HEK293T (cell line): ENCODE measurements at regions not wholly inside any gene's neighbourhood (a gene's known extent, or its start where the extent isn't known, plus 50 kb on each side); places are given as distances from the start of the nearest gene placed in this dataset.

Experiments
- CTCF ChIA-PET: fragments of 350-600 bp; formaldehyde crosslinking; extraction: SDS; loops from one replicate; lab custom pipeline; 2021; ENCODE audit warnings: antibody characterized with exemption, inconsistent platforms; lab: Yijun Ruan, JAX
- POLR2A ChIA-PET: fragments of 350-600 bp; formaldehyde crosslinking; extraction: SDS; loops from one replicate; lab custom pipeline; 2020; ENCODE audit warnings: antibody characterized with exemption, inconsistent platforms; lab: Yijun Ruan, JAX
- DNase-seq: peaks from one replicate; pipeline ENCODE4 v3.0.0; 2012; ENCODE audit warnings: mixed read lengths; ENCODE audit errors: extremely low spot score
- ARNT ChIP-seq: fragments of 450-650 bp; IDR thresholded peaks from 2 replicates; pipeline ENCODE4 v1.6.1; 2017; ENCODE audit warnings: mild to moderate bottlenecking
- BHLHE40 ChIP-seq: fragments of 450-650 bp; IDR thresholded peaks from 2 replicates; pipeline ENCODE4 v1.6.1; 2016; ENCODE audit warnings: mild to moderate bottlenecking, moderate library complexity, borderline replicate concordance
- CTBP1 ChIP-seq: fragments of 450-650 bp; IDR thresholded peaks from 2 replicates; pipeline ENCODE4 v1.6.1; 2016; ENCODE audit warnings: borderline replicate concordance
- ELF4 ChIP-seq: fragments of 450-650 bp; IDR thresholded peaks from 2 replicates; pipeline ENCODE4 v1.6.1; 2017; ENCODE audit warnings: antibody characterized with exemption
- FOXA1 ChIP-seq: fragments of 450-650 bp; IDR thresholded peaks from 2 replicates; pipeline ENCODE4 v1.6.1; 2016; ENCODE audit warnings: mild to moderate bottlenecking
- FOXK2 ChIP-seq: fragments of 450-650 bp; IDR thresholded peaks from 2 replicates; pipeline ENCODE4 v1.6.1; 2016; ENCODE audit warnings: mild to moderate bottlenecking
- FOXM1 ChIP-seq: fragments of 450-650 bp; IDR thresholded peaks from 2 replicates; pipeline ENCODE4 v1.6.1; 2017; ENCODE audit warnings: mild to moderate bottlenecking, borderline replicate concordance
- HDGF ChIP-seq: fragments of 450-650 bp; IDR thresholded peaks from 2 replicates; pipeline ENCODE4 v1.6.1; 2017; ENCODE audit warnings: antibody characterized with exemption, borderline replicate concordance
- L3MBTL2 ChIP-seq: fragments of 450-650 bp; conservative IDR thresholded peaks from 2 replicates; pipeline ENCODE4 v1.6.1; 2016; ENCODE audit warnings: mild to moderate bottlenecking
- LEF1 ChIP-seq: fragments of 450-650 bp; IDR thresholded peaks from 2 replicates; pipeline ENCODE4 v1.6.1; 2017; ENCODE audit warnings: mild to moderate bottlenecking, borderline replicate concordance
- NFRKB ChIP-seq: fragments of 450-650 bp; IDR thresholded peaks from 2 replicates; pipeline ENCODE4 v1.6.1; 2016; ENCODE audit warnings: mild to moderate bottlenecking, moderate library complexity
- SP1 ChIP-seq: fragments of 450-650 bp; IDR thresholded peaks from 2 replicates; pipeline ENCODE4 v1.6.1; 2017
- SUZ12 ChIP-seq: fragments of 450-650 bp; IDR thresholded peaks from 2 replicates; pipeline ENCODE4 v1.6.1; 2016; ENCODE audit warnings: mild to moderate bottlenecking
- TARDBP ChIP-seq: fragments of 450-650 bp; IDR thresholded peaks from 2 replicates; pipeline ENCODE4 v1.6.1; 2016
- ZNF384 ChIP-seq: fragments of 450-650 bp; IDR thresholded peaks from 2 replicates; pipeline ENCODE4 v1.6.1; 2016
- TF ChIP-seq, protein P1 (sequence below): fragments of 450-650 bp; IDR thresholded peaks from 2 replicates; pipeline ENCODE4 v1.6.1; 2016

DNA sequence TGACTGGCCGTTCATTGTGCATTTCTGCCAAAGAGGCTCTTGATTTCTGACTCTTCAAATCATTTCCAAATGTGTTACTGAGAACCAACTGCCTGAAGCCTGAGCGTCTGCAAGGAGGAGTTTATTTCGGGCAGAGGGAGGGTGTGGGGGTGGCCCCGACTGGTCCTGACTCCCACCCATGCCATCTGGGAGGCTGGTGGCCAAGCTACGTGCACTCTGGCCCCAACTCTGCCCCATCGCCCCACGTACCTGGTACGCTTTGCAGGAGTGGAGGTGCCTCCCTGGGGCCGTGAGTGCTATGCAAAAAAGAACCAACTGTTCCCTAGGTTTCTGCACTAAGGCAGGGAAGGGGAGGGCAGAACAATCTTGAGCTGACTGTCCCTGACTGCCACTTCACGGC is 846.8 kb downstream of the BRD1 start:
- DNase-seq: no peak
- POLR2A ChIA-PET: no interaction called here
- CTCF ChIA-PET: no interaction called here
- TF ChIP-seq SP1 (no peak), ARNT (no peak), LEF1 (no peak), L3MBTL2 (no peak), SUZ12 (no peak), FOXA1 (no peak), ZNF384 (no peak), NFRKB (no peak), FOXM1 (no peak), HDGF (no peak), ELF4 (no peak), TARDBP (no peak), BHLHE40 (no peak), CTBP1 (no peak), FOXK2 (no peak)
- TF ChIP-seq, protein P1, sequence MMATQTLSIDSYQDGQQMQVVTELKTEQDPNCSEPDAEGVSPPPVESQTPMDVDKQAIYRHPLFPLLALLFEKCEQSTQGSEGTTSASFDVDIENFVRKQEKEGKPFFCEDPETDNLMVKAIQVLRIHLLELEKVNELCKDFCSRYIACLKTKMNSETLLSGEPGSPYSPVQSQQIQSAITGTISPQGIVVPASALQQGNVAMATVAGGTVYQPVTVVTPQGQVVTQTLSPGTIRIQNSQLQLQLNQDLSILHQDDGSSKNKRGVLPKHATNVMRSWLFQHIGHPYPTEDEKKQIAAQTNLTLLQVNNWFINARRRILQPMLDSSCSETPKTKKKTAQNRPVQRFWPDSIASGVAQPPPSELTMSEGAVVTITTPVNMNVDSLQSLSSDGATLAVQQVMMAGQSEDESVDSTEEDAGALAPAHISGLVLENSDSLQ: no peak

DNA sequence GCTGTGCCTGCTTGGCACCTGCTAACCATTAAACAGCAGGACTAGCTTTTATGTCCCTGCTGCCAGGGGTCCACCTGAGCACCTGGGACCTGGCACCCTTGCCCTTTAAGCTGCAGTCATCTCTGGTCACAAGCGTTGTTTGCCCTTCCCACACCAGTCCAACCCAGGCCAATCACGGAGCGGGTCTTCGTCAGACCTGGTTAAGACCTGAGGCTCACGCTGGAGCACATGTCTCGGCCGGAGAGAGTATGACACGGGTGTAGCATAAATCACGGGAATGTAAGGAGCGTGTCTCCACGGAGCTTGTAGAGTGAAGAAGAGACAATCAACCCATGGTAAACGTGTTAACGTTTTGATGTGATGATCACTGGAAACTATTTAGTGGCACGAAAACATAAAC is 847.3 kb downstream of the BRD1 start:
- TF ChIP-seq BHLHE40 (no peak), LEF1 (no peak), ARNT (no peak), HDGF (no peak), L3MBTL2 (no peak), SP1 (no peak)
- ChIA-PET POLR2A (no interaction called here), CTCF (no interaction called here)
- no peak for DNase-seq

DNA sequence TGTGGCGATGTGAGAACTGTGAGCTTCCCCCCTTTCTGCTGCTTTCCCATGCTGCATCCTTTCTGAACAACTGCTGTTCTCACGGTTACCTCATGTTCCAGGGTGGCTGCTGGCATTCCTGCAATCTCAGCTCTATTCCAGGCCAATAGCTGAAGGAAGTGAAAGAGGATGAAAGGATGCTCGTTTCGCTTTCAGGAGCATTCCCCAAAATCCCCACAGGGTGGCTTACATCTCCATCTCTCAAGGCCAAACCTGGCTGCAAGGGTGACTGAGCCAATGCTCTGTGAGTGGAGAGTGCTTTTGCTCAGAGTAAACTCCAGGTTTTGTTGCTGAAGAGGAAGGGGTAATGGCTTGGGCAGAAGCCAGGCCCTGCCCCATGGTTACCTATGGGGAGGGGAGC is 848.2 kb downstream of the BRD1 start:
- ChIA-PET CTCF (no interaction called here), POLR2A (no interaction called here)
- no peak for DNase-seq
- TF ChIP-seq L3MBTL2: no peak
- TF ChIP-seq ARNT: no peak
- TF ChIP-seq ELF4: no peak
- no peak for TF ChIP-seq TARDBP
- no peak for TF ChIP-seq SP1
- TF ChIP-seq ZNF384: no peak
- TF ChIP-seq BHLHE40: no peak
- no peak for TF ChIP-seq FOXM1

DNA sequence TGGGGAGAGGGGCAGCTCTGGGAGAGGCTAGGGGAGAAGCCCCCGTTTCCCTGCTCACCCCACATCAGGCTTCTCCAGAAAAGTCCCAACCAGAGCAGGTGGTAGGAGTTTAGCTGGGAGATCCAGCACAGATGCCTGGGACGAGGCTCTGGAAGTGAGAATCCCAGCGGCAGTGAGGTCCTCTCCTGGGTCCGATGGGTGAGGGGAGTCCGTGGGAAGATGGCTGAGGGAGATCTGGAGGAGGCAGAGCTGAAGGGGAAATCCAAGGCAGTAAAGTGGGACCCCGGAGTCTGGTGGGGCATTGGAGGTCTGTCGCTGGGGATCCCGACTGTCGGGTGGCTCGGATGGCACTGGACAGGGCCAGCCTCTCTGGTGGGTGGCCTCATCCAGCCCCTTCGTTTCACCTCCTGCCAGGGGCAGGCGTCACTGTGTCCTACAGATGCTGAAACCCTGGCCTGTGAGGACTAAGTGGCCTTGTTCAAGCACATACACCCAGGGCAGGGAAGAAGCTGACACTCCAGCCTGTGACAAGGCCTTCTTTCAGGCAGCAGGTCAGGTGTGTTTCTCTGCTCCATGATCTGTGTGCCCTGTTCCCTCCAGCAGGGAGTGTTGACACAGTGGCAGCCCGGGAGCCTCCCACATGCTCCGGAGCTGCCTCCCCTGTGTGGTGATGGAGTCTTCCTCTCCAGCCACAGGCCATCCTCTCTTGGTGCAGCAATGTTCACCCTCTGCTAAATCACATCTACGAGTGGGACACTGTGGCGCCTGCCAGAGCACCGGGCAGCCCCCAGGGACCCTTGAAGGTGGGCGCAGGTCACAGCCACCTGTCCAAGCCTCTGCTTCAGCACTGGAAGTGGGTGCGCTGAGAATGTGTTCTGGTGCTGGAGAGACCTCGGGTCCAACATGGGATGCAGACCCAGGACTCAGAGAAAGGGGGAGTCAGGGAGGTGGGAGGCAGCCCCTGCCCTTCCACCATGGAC is 850.8 kb downstream of the BRD1 start:
- ChIA-PET POLR2A (no interaction called here), CTCF (no interaction called here)
- TF ChIP-seq FOXK2: no peak
- DNase-seq: no peak

DNA sequence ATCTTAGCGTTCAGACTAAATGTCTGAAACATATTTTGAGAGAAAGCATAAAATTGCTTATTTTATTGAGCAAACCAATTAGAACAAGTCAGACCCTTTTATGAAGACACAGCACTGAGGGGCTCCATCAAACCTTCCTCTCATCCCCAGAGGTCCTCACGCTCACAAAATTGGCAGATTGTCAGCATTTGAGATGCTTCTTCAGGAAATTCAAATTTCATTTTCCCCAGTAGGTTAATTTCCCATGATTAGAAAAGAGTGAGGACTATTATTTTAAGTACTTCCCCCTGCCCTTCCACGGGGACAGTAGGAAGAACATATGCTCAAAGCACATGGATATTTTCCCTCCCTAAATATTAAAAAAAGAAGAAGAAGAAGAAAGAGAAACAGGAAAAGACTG is 851.8 kb downstream of the BRD1 start:
- ChIA-PET CTCF (no interaction called here), POLR2A (no interaction called here)
- DNase-seq: no peak
- TF ChIP-seq FOXM1 (no peak), ZNF384 (no peak), SP1 (no peak), SUZ12 (no peak), HDGF (no peak), L3MBTL2 (no peak), FOXK2 (no peak), ELF4 (no peak), FOXA1 (no peak), NFRKB (no peak), BHLHE40 (no peak), ARNT (no peak), CTBP1 (no peak), LEF1 (no peak), TARDBP (no peak)
- TF ChIP-seq, protein P1: no peak

DNA sequence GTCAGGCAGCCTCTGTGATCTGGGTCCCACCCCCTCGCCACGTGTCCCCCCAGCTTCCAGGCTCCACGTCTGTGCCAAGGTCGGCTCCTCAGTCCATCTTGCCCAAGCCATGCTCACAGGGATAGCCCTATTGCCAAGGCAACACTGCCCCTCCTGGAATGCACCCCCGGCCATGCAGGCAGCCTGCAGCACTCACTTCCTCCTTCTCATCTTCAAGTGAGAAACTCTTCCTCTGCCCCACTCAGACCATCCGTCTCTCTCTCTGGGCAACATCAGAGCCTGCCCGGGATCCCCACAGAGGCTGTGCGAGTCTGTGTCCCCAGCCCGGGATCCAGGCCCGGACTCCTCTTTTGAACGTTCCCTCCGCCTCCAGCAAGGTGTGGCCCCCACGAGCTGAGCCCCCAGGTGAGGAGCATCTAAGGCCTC is 852.3 kb downstream of the BRD1 start:
- POLR2A ChIA-PET: no interaction called here
- TF ChIP-seq TARDBP (no peak), LEF1 (no peak), ELF4 (no peak), L3MBTL2 (no peak), CTBP1 (no peak), ZNF384 (no peak), SP1 (no peak)
- TF ChIP-seq, protein P1: no peak
- CTCF ChIA-PET: no interaction called here
- DNase-seq: no peak
